ENCODE measurements at regions not wholly inside any gene's neighbourhood (a gene's known extent, or its start where the extent isn't known, plus 50 kb on each side); places are given as distances from the start of the nearest gene placed in this dataset.

GRCh38 chr3:95939235-95939809, 875.1 kb upstream of the EPHA6 start:
- DNase-seq (ENCODE audit: low read depth in 3 of 3, low spot score in 2 of 3): no peak

- no peak for DNase-seq (ENCODE audit: low read depth in 3 of 3, low spot score in 2 of 3)
Measured at GRCh38 chr3:95965704-95966336, 848.6 kb upstream of the EPHA6 start.

- no peak for DNase-seq (ENCODE audit: low read depth in 3 of 3, low spot score in 2 of 3)
Measured at GRCh38 chr3:95971573-95971972, 842.8 kb upstream of the EPHA6 start.

GRCh38 chr3:95994338-95994737, 820.1 kb upstream of the EPHA6 start:
- no peak for DNase-seq (ENCODE audit: low read depth in 3 of 3, low spot score in 2 of 3)

GRCh38 chr3:96000966-96001365, 813.4 kb upstream of the EPHA6 start:
- no peak for DNase-seq (ENCODE audit: low read depth in 3 of 3, low spot score in 2 of 3)

DNA sequence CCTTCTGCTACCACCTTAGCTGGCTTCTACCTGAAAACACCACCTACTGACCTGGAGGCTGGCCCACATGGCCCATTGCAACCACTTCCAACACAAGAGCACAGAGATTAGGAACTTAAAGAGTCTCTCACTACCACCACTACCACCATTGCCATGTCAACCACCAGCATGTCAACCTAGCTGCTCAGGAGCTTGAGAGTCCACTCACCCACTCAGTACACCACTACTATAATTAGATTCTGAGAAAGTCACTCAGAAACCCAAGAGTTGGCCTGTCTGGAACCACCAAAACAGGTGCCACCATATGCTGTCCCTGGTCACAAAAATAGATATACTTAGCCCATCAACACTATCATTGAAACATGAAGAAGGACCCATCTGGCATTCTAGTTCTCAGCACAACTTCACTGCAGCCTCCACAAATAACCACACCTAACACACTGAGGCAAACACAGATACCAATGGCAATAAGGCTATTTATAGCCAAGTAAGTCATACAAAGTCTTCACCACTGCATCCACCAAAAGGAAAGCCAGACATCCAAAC, 806.7 kb upstream of the EPHA6 start:
- no peak for DNase-seq (ENCODE audit: low read depth in 3 of 3, low spot score in 2 of 3)

GRCh38 chr3:96012939-96013338, 801.5 kb upstream of the EPHA6 start:
- no peak for DNase-seq (ENCODE audit: low read depth in 3 of 3, low spot score in 2 of 3)

GRCh38 chr3:96017556-96017955, 796.8 kb upstream of the EPHA6 start:
- no peak for DNase-seq (ENCODE audit: low read depth in 3 of 3, low spot score in 2 of 3)

DNA sequence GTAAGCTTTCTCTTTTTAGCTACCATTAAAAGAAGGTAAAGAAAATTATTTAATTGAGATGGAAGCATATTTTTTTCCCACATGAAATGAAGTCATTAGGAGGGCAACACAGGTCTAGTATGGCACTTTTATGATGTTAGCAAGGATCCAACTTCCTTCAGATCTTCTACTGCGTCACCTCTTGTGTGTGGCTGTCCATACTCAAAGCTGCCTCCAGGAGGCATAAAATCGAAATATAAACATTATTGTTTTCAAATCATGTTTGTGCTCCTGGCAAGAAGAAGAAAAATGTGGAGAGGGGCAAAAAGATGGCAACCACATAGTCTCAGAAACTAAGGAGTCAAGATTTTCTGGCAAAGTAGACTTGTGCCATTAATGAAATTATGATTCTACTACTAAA, 791.7 kb upstream of the EPHA6 start:
- no peak for DNase-seq (ENCODE audit: low read depth in 3 of 3, low spot score in 2 of 3)

DNA sequence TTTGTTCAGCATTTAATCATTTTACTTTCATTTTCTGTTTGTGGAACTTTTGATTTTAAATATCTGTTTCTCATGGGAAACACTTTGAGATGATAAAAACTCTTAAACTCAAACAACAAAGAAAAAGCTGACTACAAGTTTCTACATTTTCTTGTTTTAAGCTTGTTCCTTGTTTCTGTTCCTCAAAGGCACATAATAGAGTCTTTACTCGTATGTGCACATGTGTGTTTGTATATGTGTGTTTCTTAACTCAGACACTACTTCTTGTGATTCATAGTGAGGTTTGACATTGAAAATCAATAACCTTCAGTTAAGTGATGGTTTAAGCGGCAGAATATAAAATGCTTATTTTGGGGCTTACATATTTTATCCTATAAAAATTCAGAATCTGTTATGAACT, 786.7 kb upstream of the EPHA6 start:
- no peak for DNase-seq (ENCODE audit: low read depth in 3 of 3, low spot score in 2 of 3)

GRCh38 chr3:96039632-96040031, 774.8 kb upstream of the EPHA6 start:
- DNase-seq (ENCODE audit: low read depth in 3 of 3, low spot score in 2 of 3): no peak

GRCh38 chr3:96059301-96059700, 755.1 kb upstream of the EPHA6 start:
- no peak for DNase-seq (ENCODE audit: low read depth in 3 of 3, low spot score in 2 of 3)

DNA sequence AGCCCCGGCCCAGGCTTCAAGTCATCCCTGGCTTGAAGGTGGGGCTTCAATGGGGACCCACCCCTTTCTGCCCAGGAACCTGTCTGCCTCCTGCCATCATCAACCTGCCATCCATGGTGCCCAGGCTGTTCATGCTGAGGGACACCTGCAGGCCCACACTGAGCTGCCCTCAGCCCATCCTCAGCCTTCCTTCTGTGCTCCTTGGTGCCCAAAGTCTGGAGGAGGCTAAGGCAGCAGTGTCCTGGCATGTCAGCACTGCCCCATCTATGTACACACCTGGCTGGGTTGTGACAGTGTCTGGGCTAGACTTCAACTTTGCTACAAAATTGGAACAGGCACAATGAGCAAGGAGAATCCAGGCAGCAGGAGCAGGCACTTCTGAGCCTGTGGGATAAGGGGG, 745.3 kb upstream of the EPHA6 start:
- DNase-seq (ENCODE audit: low read depth in 3 of 3, low spot score in 2 of 3): no peak

GRCh38 chr3:96070678-96071077, 743.7 kb upstream of the EPHA6 start:
- no peak for DNase-seq (ENCODE audit: low read depth in 3 of 3, low spot score in 2 of 3)

DNA sequence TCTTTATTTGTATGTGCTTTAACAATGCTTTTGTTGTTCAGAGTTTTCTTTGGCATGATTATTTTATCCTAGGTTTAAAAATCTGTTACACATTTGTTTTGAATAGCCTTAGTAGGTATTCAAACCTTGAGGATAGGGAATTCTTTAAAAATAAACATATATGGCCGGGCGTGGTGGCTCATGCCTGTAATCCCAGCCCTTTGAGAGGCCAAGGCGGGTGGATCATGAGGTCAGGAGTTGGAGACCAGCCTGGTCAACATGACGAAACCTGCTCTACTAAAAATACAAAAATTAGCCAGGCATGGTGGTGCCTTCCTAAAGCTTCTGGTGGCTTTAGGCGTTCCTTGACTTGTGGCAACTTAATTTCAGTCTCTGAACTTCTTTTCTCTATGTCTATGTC, 743.3 kb upstream of the EPHA6 start:
- DNase-seq (ENCODE audit: low read depth in 3 of 3, low spot score in 2 of 3): no peak

GRCh38 chr3:96072226-96072625, 742.2 kb upstream of the EPHA6 start:
- no peak for DNase-seq (ENCODE audit: low read depth in 3 of 3, low spot score in 2 of 3)

- no peak for DNase-seq (ENCODE audit: low read depth in 3 of 3, low spot score in 2 of 3)
Measured at GRCh38 chr3:96083610-96084009, 730.8 kb upstream of the EPHA6 start.

DNA sequence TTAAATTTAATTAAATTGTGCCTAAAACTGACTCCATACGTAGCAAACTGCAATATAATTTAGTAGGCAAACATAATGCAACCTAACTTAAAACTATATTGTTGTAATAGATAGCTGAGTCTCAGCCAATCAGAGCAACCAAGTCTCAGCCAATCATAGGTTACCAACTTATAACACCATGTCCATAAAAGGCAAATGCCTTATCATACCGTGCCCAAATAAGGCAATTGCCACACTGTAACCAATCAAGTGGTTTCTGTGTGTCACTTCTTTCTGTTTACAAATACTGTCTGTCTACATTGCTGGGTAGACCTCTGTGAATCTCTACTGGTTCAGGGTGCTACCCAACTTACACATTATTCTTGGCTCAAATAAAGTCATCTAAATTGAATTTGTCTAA, 728.4 kb upstream of the EPHA6 start:
- DNase-seq (ENCODE audit: low read depth in 3 of 3, low spot score in 2 of 3): no peak

DNA sequence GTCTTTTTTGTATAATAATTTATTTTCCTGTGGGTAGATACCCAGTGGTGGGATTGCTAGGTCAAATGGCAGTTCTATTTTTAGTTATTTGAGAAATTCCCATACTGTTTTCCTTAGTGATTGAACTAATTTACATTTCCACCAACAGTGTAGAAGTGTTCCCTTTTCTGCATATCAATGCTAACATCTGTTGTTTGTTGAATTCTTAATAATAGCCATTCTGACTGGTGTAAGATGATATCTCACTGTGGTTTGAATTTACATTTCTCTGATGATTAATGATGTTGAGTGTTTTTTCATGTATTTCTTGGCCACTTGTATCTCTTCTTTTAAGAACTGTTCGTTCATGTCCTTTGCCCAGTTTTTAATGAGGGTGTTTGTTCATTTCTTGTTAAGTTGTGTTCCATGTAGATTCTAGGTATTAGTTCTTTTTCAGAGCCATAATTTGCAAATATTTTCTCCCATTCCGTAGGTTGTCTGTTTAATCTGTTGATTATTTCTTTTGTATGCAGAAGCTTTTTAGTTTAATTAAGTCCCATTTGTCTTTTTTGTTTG, 713.3 kb upstream of the EPHA6 start:
- no peak for DNase-seq (ENCODE audit: low read depth in 3 of 3, low spot score in 2 of 3)

DNA sequence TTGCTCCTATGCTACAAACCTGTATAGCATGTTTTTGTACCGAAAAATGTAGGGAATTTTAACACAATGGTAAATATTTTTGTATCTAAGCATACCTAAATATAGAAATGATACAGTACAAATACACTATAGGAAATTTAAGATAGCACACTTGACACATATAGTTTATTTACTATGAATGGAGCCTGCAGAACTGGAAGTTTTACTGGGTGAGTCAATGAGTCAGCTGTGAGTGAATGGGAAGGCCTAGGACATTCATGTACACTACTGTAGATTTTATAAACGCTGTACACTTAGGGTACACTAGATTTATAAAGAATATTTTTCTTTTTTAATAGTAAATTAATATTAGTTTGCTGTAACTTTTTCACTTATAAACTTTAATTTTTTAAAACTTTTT, 707.7 kb upstream of the EPHA6 start:
- no peak for DNase-seq (ENCODE audit: low read depth in 3 of 3, low spot score in 2 of 3)

Data from right renal cortex interstitium (tissue), 3 donors.